Activated CD4-positive, alpha-beta T cell treated with anti-CD3 and anti-CD28 coated beads, Interleukin-2, amount 50 U/mL, for 1 hour (primary cell): ENCODE measurements at regions not wholly inside any gene's neighbourhood (a gene's known extent, or its start where the extent isn't known, plus 50 kb on each side); places are given as distances from the start of the nearest gene placed in this dataset.
"Not testable (repeated sequence)": the region's sequence is repeated elsewhere in the genome, so short reads cannot be mapped to it uniquely, and the experiment has no call there.

ENCODE experiments used
- DNase-seq: peaks from one replicate; pipeline ENCODE4 v3.0.0-alpha.2; 2020

- no peak for DNase-seq
Observed at GRCh38 chr1:55893155-55893554, 678.0 kb upstream of the USP24 start.

- DNase-seq: no peak
Observed at GRCh38 chr1:55888685-55889317, 673.6 kb upstream of the USP24 start.

- DNase-seq: no peak
Observed at GRCh38 chr1:55886856-55887712, 671.9 kb upstream of the USP24 start.

GRCh38 chr1:55885619-55886018, 670.5 kb upstream of the USP24 start:
- DNase-seq: no peak

- no peak for DNase-seq
Observed at GRCh38 chr1:55882931-55883330, 667.8 kb upstream of the USP24 start.

- DNase-seq: no peak
Observed at GRCh38 chr1:55879346-55879745, 664.2 kb upstream of the USP24 start.

GRCh38 chr1:55877437-55878232, 662.5 kb upstream of the USP24 start:
- DNase-seq: no peak

GRCh38 chr1:55876276-55877060, 661.3 kb upstream of the USP24 start:
- DNase-seq: no peak

GRCh38 chr1:55870106-55870505, 654.9 kb upstream of the USP24 start:
- DNase-seq: no peak

- DNase-seq: no peak
Observed at GRCh38 chr1:55869065-55869464, 653.9 kb upstream of the USP24 start.

GRCh38 chr1:55868026-55868425, 652.9 kb upstream of the USP24 start:
- DNase-seq: no peak

- no peak for DNase-seq
Observed at GRCh38 chr1:55867304-55867843, 652.2 kb upstream of the USP24 start.

- DNase-seq: not testable (repeated sequence)
Observed at GRCh38 chr1:55865778-55866177, 650.6 kb upstream of the USP24 start.

- DNase-seq: no peak
Observed at GRCh38 chr1:55864251-55864650, 649.1 kb upstream of the USP24 start.

- DNase-seq: no peak
Observed at GRCh38 chr1:55861676-55862340, 646.6 kb upstream of the USP24 start.

GRCh38 chr1:55860798-55861519, 645.8 kb upstream of the USP24 start:
- no peak for DNase-seq

- no peak for DNase-seq
Observed at GRCh38 chr1:55860326-55860725, 645.2 kb upstream of the USP24 start.

- DNase-seq: no peak
Observed at GRCh38 chr1:55854911-55855310, 639.7 kb upstream of the USP24 start.

GRCh38 chr1:55848906-55849305, 633.7 kb upstream of the USP24 start:
- DNase-seq: no peak

- DNase-seq: no peak
Observed at GRCh38 chr1:55846051-55846450, 630.9 kb upstream of the USP24 start.

- DNase-seq: no peak
Observed at GRCh38 chr1:55844322-55844721, 629.2 kb upstream of the USP24 start.
